GM23338 (cell line): ENCODE measurements at regions not wholly inside any gene's neighbourhood (a gene's known extent, or its start where the extent isn't known, plus 50 kb on each side); places are given as distances from the start of the nearest gene placed in this dataset.

ENCODE experiments used
- ATAC-seq: fragments of 200-7000 bp; cut with Tn5 transposase; 3 replicates; pipeline ENCODE4 v1.9.1; 2020
- DNase-seq: peaks from one replicate; pipeline ENCODE4 v3.0.0-alpha.2; 2015; ENCODE audit warnings: low spot score
- H2AFZ ChIP-seq: fragments of 200-600 bp; sonication (generic); 2 replicates; pipeline ENCODE4 v1.8.0; 2016; ENCODE audit warnings: antibody characterized with exemption, mild to moderate bottlenecking, moderate library complexity
- H3F3A ChIP-seq: fragments of 200-600 bp; sonication (generic); replicated peaks from 2 replicates; pipeline ENCODE4 v1.8.0; 2017; ENCODE audit warnings: antibody characterized with exemption, mixed run types, low read depth
- H3K27ac ChIP-seq: fragments of 200-600 bp; sonication (generic); 2 replicates; pipeline ENCODE4 v1.6.1; 2016; ENCODE audit warnings: low read depth
- H3K27me3 ChIP-seq: fragments of 200-600 bp; sonication (generic); 2 replicates; pipeline ENCODE4 v1.8.0; 2016; ENCODE audit warnings: mild to moderate bottlenecking, mixed run types, moderate library complexity; ENCODE audit not compliant: insufficient read depth
- H3K36me3 ChIP-seq: fragments of 200-600 bp; sonication (generic); 2 replicates; pipeline ENCODE4 v1.8.0; 2016; ENCODE audit warnings: mild to moderate bottlenecking; ENCODE audit not compliant: insufficient read depth
- H3K4me1 ChIP-seq: fragments of 200-600 bp; sonication (generic); 2 replicates; pipeline ENCODE4 v1.8.0; 2016; ENCODE audit warnings: mild to moderate bottlenecking, moderate library complexity; ENCODE audit not compliant: insufficient read depth
- H3K4me2 ChIP-seq: fragments of 200-600 bp; sonication (generic); 2 replicates; pipeline ENCODE4 v1.7.1; 2017; ENCODE audit warnings: mixed run types
- H3K4me3 ChIP-seq: fragments of 200-600 bp; sonication (generic); 2 replicates; pipeline ENCODE4 v1.6.1; 2016; ENCODE audit warnings: mixed run types
- H3K79me2 ChIP-seq: fragments of 200-600 bp; sonication (generic); replicated peaks from 2 replicates; pipeline ENCODE4 v1.8.0; 2017; ENCODE audit warnings: mild to moderate bottlenecking; ENCODE audit not compliant: insufficient read depth
- H3K9me2 ChIP-seq: fragments of 200-600 bp; sonication (generic); 2 replicates; pipeline ENCODE4 v1.8.0; 2017; ENCODE audit not compliant: insufficient read depth
- H4K20me1 ChIP-seq: fragments of 200-600 bp; sonication (generic); replicated peaks from 2 replicates; pipeline ENCODE4 v1.8.0; 2017; ENCODE audit warnings: mild to moderate bottlenecking; ENCODE audit not compliant: insufficient read depth
- H3K27ac Mint-ChIP-seq: 2 replicates; pipeline ENCODE4 v1.8.0; 2020; ENCODE audit warnings: inconsistent platforms, mild to moderate bottlenecking, moderate library complexity, mixed read lengths
- H3K27me3 Mint-ChIP-seq: 3 replicates; pipeline ENCODE4 v1.8.0; 2022; ENCODE audit warnings: low read depth, mild to moderate bottlenecking, moderate library complexity, mixed read lengths, inconsistent platforms; ENCODE audit not compliant: insufficient read depth, poor library complexity
- H3K36me3 Mint-ChIP-seq: 3 replicates; pipeline ENCODE4 v1.8.0; 2021; ENCODE audit warnings: low read depth, mild to moderate bottlenecking, inconsistent platforms, moderate library complexity, mixed read lengths
- H3K4me1 Mint-ChIP-seq: 3 replicates; pipeline ENCODE4 v1.8.0; 2020; ENCODE audit warnings: mild to moderate bottlenecking, inconsistent platforms, mixed read lengths
- H3K4me3 Mint-ChIP-seq: 3 replicates; pipeline ENCODE4 v1.8.0; 2021; ENCODE audit warnings: moderate library complexity, mild to moderate bottlenecking, inconsistent platforms, mixed read lengths
- H3K9me3 Mint-ChIP-seq: 3 replicates; pipeline ENCODE4 v1.8.0; 2020; ENCODE audit warnings: moderate library complexity, mild to moderate bottlenecking, inconsistent platforms, mixed read lengths
- CREB1 ChIP-seq: fragments of 250-450 bp; sonication (Bioruptor Pico); IDR thresholded peaks from 2 replicates; pipeline ENCODE4 v1.5.0; 2020; ENCODE audit warnings: low read depth, mild to moderate bottlenecking, moderate library complexity
- EZH2 ChIP-seq: fragments of 200-600 bp; sonication (generic); IDR thresholded peaks from one replicate; pipeline ENCODE4 v1.8.0; 2017; ENCODE audit warnings: antibody characterized with exemption, mild to moderate bottlenecking, low read depth; ENCODE audit not compliant: unreplicated experiment
- JUNB ChIP-seq: IDR thresholded peaks from one replicate; pipeline ENCODE4 v1.6.1; 2016; ENCODE audit warnings: antibody characterized with exemption; ENCODE audit not compliant: unreplicated experiment
- NANOG ChIP-seq: IDR thresholded peaks from 2 replicates; pipeline ENCODE4 v1.6.1; 2016; ENCODE audit warnings: antibody characterized with exemption, borderline replicate concordance
- POLR2AphosphoS5 ChIP-seq: IDR thresholded peaks from 2 replicates; pipeline ENCODE4 v1.6.1; 2016; ENCODE audit warnings: antibody characterized with exemption, low read depth
- ZNF114 ChIP-seq: fragments of 250-450 bp; sonication (Bioruptor Pico); IDR thresholded peaks from 2 replicates; pipeline ENCODE4 v1.5.0; 2020; ENCODE audit warnings: mild to moderate bottlenecking, moderate library complexity
- ZNF331 ChIP-seq: fragments of 250-450 bp; sonication (Bioruptor Pico); IDR thresholded peaks from 2 replicates; pipeline ENCODE4 v1.5.0; 2020; ENCODE audit warnings: low read depth, mild to moderate bottlenecking, moderate library complexity
- TF ChIP-seq, protein P1 (sequence below), 2 experiments: fragments of 200-600 bp in 1 of 2; sonication (generic) in 1 of 2; conservative IDR thresholded peaks; 2 replicates each; pipeline versions ENCODE4 v1.5.1 to v1.6.1; 2016 to 2017; ENCODE audit warnings: antibody characterized with exemption in 2 of 2, low read depth in 2 of 2, mild to moderate bottlenecking in 2 of 2, moderate library complexity in 1 of 2
- TF ChIP-seq, protein P2 (sequence below): IDR thresholded peaks from one replicate; pipeline ENCODE4 v1.6.1; 2018; ENCODE audit warnings: antibody characterized with exemption; ENCODE audit not compliant: unreplicated experiment
- TF ChIP-seq, protein P3 (sequence below): IDR thresholded peaks from 2 replicates; pipeline ENCODE4 v1.6.1; 2016; ENCODE audit warnings: antibody characterized with exemption

DNA sequence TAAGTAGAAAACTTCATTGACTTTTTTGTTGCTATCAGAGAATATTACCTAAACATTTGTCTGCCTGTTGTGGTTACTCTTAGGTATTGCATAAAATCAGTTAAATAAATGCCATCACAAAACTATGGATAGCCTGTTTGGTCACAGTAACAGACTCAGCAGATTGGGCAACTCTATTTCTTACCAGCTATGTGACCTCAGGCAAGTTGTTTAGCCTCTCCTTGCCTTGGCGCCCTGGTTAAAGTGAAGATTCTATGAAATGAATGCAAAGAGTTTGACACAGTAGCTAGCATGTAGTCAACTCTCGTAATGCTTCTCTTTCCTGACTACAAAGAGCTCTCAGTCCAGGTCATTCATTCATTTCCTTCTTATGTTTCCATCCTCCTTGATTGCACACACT lies 82.5 kb upstream of the ID4 start (continued):
- TF ChIP-seq, protein P1, sequence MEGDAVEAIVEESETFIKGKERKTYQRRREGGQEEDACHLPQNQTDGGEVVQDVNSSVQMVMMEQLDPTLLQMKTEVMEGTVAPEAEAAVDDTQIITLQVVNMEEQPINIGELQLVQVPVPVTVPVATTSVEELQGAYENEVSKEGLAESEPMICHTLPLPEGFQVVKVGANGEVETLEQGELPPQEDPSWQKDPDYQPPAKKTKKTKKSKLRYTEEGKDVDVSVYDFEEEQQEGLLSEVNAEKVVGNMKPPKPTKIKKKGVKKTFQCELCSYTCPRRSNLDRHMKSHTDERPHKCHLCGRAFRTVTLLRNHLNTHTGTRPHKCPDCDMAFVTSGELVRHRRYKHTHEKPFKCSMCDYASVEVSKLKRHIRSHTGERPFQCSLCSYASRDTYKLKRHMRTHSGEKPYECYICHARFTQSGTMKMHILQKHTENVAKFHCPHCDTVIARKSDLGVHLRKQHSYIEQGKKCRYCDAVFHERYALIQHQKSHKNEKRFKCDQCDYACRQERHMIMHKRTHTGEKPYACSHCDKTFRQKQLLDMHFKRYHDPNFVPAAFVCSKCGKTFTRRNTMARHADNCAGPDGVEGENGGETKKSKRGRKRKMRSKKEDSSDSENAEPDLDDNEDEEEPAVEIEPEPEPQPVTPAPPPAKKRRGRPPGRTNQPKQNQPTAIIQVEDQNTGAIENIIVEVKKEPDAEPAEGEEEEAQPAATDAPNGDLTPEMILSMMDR (conservative IDR thresholded peaks at IDR 0.05; ENCODE audit: low read depth in 2 of 2) = no peak
- TF ChIP-seq CREB1 (CRISPR knock-in tag) (no peak), POLR2AphosphoS5 (no peak), ZNF331 (CRISPR knock-in tag) (no peak), JUNB (no peak), NANOG (no peak), EZH2 (no peak), ZNF114 (CRISPR knock-in tag) (no peak)
- TF ChIP-seq, protein P2, sequence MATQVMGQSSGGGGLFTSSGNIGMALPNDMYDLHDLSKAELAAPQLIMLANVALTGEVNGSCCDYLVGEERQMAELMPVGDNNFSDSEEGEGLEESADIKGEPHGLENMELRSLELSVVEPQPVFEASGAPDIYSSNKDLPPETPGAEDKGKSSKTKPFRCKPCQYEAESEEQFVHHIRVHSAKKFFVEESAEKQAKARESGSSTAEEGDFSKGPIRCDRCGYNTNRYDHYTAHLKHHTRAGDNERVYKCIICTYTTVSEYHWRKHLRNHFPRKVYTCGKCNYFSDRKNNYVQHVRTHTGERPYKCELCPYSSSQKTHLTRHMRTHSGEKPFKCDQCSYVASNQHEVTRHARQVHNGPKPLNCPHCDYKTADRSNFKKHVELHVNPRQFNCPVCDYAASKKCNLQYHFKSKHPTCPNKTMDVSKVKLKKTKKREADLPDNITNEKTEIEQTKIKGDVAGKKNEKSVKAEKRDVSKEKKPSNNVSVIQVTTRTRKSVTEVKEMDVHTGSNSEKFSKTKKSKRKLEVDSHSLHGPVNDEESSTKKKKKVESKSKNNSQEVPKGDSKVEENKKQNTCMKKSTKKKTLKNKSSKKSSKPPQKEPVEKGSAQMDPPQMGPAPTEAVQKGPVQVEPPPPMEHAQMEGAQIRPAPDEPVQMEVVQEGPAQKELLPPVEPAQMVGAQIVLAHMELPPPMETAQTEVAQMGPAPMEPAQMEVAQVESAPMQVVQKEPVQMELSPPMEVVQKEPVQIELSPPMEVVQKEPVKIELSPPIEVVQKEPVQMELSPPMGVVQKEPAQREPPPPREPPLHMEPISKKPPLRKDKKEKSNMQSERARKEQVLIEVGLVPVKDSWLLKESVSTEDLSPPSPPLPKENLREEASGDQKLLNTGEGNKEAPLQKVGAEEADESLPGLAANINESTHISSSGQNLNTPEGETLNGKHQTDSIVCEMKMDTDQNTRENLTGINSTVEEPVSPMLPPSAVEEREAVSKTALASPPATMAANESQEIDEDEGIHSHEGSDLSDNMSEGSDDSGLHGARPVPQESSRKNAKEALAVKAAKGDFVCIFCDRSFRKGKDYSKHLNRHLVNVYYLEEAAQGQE = no peak
- TF ChIP-seq, protein P3, sequence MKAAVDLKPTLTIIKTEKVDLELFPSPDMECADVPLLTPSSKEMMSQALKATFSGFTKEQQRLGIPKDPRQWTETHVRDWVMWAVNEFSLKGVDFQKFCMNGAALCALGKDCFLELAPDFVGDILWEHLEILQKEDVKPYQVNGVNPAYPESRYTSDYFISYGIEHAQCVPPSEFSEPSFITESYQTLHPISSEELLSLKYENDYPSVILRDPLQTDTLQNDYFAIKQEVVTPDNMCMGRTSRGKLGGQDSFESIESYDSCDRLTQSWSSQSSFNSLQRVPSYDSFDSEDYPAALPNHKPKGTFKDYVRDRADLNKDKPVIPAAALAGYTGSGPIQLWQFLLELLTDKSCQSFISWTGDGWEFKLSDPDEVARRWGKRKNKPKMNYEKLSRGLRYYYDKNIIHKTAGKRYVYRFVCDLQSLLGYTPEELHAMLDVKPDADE = no peak

DNA sequence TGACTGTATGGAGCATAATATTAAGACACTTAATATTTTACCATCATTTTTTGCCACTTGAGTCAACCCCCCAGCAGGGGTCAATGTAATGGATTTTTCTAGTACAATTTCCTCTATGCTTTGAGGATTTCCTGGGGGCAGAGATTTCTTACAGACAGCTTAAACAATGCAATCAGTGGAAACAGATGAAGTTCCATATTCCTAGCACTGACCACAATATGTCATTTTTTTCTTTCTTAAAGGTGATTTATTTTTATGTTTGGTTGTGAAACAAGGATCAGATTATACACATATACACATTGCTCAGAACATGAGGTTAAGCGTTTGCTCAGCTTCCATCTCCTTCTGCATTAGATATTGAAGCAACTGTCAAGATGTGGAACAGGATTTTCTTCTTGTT lies 82.0 kb upstream of the ID4 start:
- Histone ChIP-seq H3K4me3 (no peak overlapping the region), H2AFZ (no peak overlapping the region), H3K27ac (no peak overlapping the region), H3K4me2 (no peak overlapping the region), H3F3A (no peaks in the 10 kb centered on the region), H3K27me3 (no peaks in the 10 kb centered on the region), H4K20me1 (no peaks in the 10 kb centered on the region), H3K79me2 (no peaks in the 10 kb centered on the region), H3K9me2 (no peaks in the 10 kb centered on the region), H3K36me3 (no peaks in the 10 kb centered on the region), H3K4me1 (0 out of 2 replicates have a peak, but pooled peaks cover 9% of the 10 kb centered on the region)
- H3K4me1 Mint-ChIP-seq = peaks cover 15% of the 10 kb centered on the region
- no peak overlapping the region for H3K27ac Mint-ChIP-seq
- no peaks in the 10 kb centered on the region for H3K36me3 Mint-ChIP-seq
- no peaks in the 10 kb centered on the region for H3K9me3 Mint-ChIP-seq
- DNase-seq (no peak), ATAC-seq (no peak)
- no peak overlapping the region for H3K4me3 Mint-ChIP-seq
- TF ChIP-seq EZH2 (no peak), ZNF331 (CRISPR knock-in tag) (no peak), JUNB (no peak)
- peaks cover 3% of the 10 kb centered on the region for H3K27me3 Mint-ChIP-seq
